HepG2 (cell line): ENCODE measurements at regions not wholly inside any gene's neighbourhood (a gene's known extent, or its start where the extent isn't known, plus 50 kb on each side); places are given as distances from the start of the nearest gene placed in this dataset.

ENCODE experiments used
- ATAC-seq: fragments of 200-7000 bp; cut with Tn5 transposase; 3 replicates; pipeline ENCODE4 v1.9.1; 2020; ENCODE audit warnings: mild to moderate bottlenecking, moderate library complexity
- BruUV-seq: library from RNA; stranded (reverse); fragments of 400-500 nt; replicated peaks from 2 replicates; lab custom pipeline; 2021; lab: Mats Ljungman, UMichigan
- CTCF ChIA-PET: fragments of 300-600 bp; formaldehyde crosslinking; extraction: SDS; loops from one replicate; lab custom pipeline; 2021; ENCODE audit warnings: low total read pairs, inconsistent platforms, low intra/inter-chr PET ratio; lab: Yijun Ruan, JAX
- POLR2A ChIA-PET: fragments of 350-600 bp; sonication (Branson Sonifier 250); formaldehyde crosslinking; loops from one replicate; lab custom pipeline; 2020; ENCODE audit warnings: antibody characterized with exemption, inconsistent platforms; lab: Yijun Ruan, JAX
- DNase-seq: peaks from one replicate; pipeline ENCODE4 v3.0.0-alpha.2; 2015; ENCODE audit warnings: low spot score
- FAIRE-seq: peaks from 3 replicates; lab custom pipeline; 2011; peaks lifted over from hg19 to GRCh38; lab: Jason Lieb, UNC
- H2AFZ ChIP-seq: one replicate; pipeline ENCODE4 v1.6.1; 2011; ENCODE audit warnings: low read length, inconsistent platforms
- H3K27ac ChIP-seq: fragments of 300-600 bp; 3 replicates; pipeline ENCODE4 v1.8.0; 2011; ENCODE audit warnings: mixed run types, mild to moderate bottlenecking, mixed read lengths, low read length, inconsistent platforms; ENCODE audit not compliant: insufficient read depth; ENCODE audit errors: extremely low read length
- H3K27me3 ChIP-seq, 2 experiments: fragments of 200-600 bp in 1 of 2; 2 replicates in 1 of 2; 3 replicates in 1 of 2; pipeline versions ENCODE4 v1.6.0 to v1.8.0; 2011; ENCODE audit warnings: low read length in 2 of 2, mild to moderate bottlenecking in 2 of 2, moderate library complexity in 2 of 2, inconsistent platforms in 1 of 2; ENCODE audit not compliant: insufficient read depth in 2 of 2, control insufficient read depth in 1 of 2
- H3K36me3 ChIP-seq, 2 experiments: fragments of 200-600 bp in 1 of 2; replicated peaks in 1 of 2; 2 replicates in 1 of 2; 3 replicates in 1 of 2; pipeline versions ENCODE4 v1.5.1 to v1.8.0; 2011; ENCODE audit warnings: low read length in 2 of 2, inconsistent platforms in 1 of 2; ENCODE audit not compliant: insufficient read depth in 2 of 2, control insufficient read depth in 1 of 2
- H3K4me1 ChIP-seq: 2 replicates; pipeline ENCODE4 v1.5.1; 2012; ENCODE audit warnings: low read length, inconsistent platforms; ENCODE audit not compliant: insufficient read depth
- H3K4me2 ChIP-seq: 2 replicates; pipeline ENCODE4 v1.6.0; 2011; ENCODE audit warnings: low read depth, low read length, inconsistent platforms
- H3K4me3 ChIP-seq, 3 experiments: fragments of 200-600 bp in 1 of 3; sonication (generic), shearing (Covaris generic) in 1 of 3; replicated peaks in 1 of 3; 2 replicates each; pipeline ENCODE4 v1.5.1; 2011 to 2016; ENCODE audit warnings: low read length in 3 of 3, inconsistent platforms in 2 of 3, low read depth in 2 of 3, mild to moderate bottlenecking in 2 of 3, control low read depth in 1 of 3, mixed read lengths in 1 of 3; ENCODE audit not compliant: insufficient read depth in 1 of 3
- H3K79me2 ChIP-seq: one replicate; pipeline ENCODE4 v1.6.1; 2011; ENCODE audit warnings: low read length, inconsistent platforms; ENCODE audit not compliant: insufficient read depth
- H3K9ac ChIP-seq: 2 replicates; pipeline ENCODE4 v1.6.0; 2011; ENCODE audit warnings: mild to moderate bottlenecking, low read depth, low read length, inconsistent platforms; ENCODE audit not compliant: insufficient read depth
- H3K9me3 ChIP-seq: 2 replicates; pipeline ENCODE4 v1.5.1; 2012; ENCODE audit warnings: mild to moderate bottlenecking, low read length
- H4K20me1 ChIP-seq: 2 replicates; pipeline ENCODE4 v1.6.0; 2011; ENCODE audit warnings: inconsistent platforms, mild to moderate bottlenecking, low read length, moderate library complexity; ENCODE audit not compliant: insufficient read depth
- CBX1 ChIP-seq: IDR thresholded peaks from one replicate; pipeline ENCODE4 v1.6.1; 2016; ENCODE audit warnings: antibody characterized with exemption, low read depth
- CCDC6 ChIP-seq: sonication (generic); formaldehyde crosslinking; IDR thresholded peaks from 2 replicates; pipeline ENCODE4 v1.8.1; 2022; ENCODE audit warnings: mild to moderate bottlenecking, missing genetic modification reagents, moderate library complexity
- HNRNPLL ChIP-seq: fragments of 200-400 bp; formaldehyde crosslinking; IDR thresholded peaks from 2 replicates; pipeline ENCODE4 v1.6.1; 2017; ENCODE audit warnings: mild to moderate bottlenecking, low read depth, low read length; ENCODE audit not compliant: poor library complexity, severe bottlenecking
- MZF1 ChIP-seq: sonication (generic); formaldehyde crosslinking; IDR thresholded peaks from 2 replicates; pipeline ENCODE4 v1.8.1; 2023; ENCODE audit warnings: mild to moderate bottlenecking, missing genetic modification reagents, borderline replicate concordance
- PHF8 ChIP-seq: sonication (generic); formaldehyde crosslinking; IDR thresholded peaks from 2 replicates; pipeline ENCODE4 v1.5.0; 2020; ENCODE audit warnings: missing genetic modification reagents
- THAP11 ChIP-seq: IDR thresholded peaks from 2 replicates; pipeline ENCODE4 v1.6.1; 2016; ENCODE audit warnings: missing biosample characterization, missing genetic modification reagents
- ZIK1 ChIP-seq: sonication (generic); formaldehyde crosslinking; IDR thresholded peaks from 2 replicates; pipeline ENCODE4 v1.5.0; 2020; ENCODE audit warnings: mild to moderate bottlenecking, low read depth, missing genetic modification reagents, borderline replicate concordance
- ZNF326 ChIP-seq: sonication (generic); formaldehyde crosslinking; IDR thresholded peaks from 2 replicates; pipeline ENCODE4 v1.4.0; 2020; ENCODE audit warnings: missing genetic modification reagents, borderline replicate concordance
- ZNF335 ChIP-seq: sonication (generic); formaldehyde crosslinking; IDR thresholded peaks from 2 replicates; pipeline ENCODE4 v1.4.0; 2020; ENCODE audit warnings: missing genetic modification reagents
- ZNF704 ChIP-seq: sonication (generic); formaldehyde crosslinking; IDR thresholded peaks from 2 replicates; pipeline ENCODE4 v1.8.1; 2023; ENCODE audit warnings: mild to moderate bottlenecking, inconsistent platforms, moderate library complexity, missing genetic modification reagents, borderline replicate concordance
- ZNF747 ChIP-seq: sonication (generic); formaldehyde crosslinking; IDR thresholded peaks from 2 replicates; pipeline ENCODE4 v1.8.1; 2023; ENCODE audit warnings: missing genetic modification reagents, mild to moderate bottlenecking, borderline replicate concordance
- ZNF761 ChIP-seq: sonication (generic); formaldehyde crosslinking; conservative IDR thresholded peaks from 2 replicates; pipeline ENCODE4 v1.4.0; 2020; ENCODE audit warnings: mild to moderate bottlenecking, missing genetic modification reagents
- ZNF766 ChIP-seq: sonication (generic); formaldehyde crosslinking; IDR thresholded peaks from 2 replicates; pipeline ENCODE4 v1.5.0; 2020; ENCODE audit warnings: missing genetic modification reagents, borderline replicate concordance
- WGBS: methylation state at CpG from one replicate; pipeline ENCODE4 v1.1.6; 2017; ENCODE audit warnings: low lambda C conversion rate; 5-methylcytosine and 5-hydroxymethylcytosine counted together
- in situ Hi-C: cut with HindIII; loops from 2 replicates; pipeline ENCODE4 v1.10.0; 2017; ENCODE audit warnings: low pct_unique_long_range_greater_than_20kb; ENCODE audit not compliant: extremely low pct_ligation_motif_present
- intact Hi-C: fragments of 100-400 bp; cut with micrococcal nuclease; formaldehyde crosslinking; loops from one replicate; pipeline ENCODE4 v1.10.0; 2022; ENCODE audit not compliant: unreplicated experiment
- TF ChIP-seq, protein P1 (sequence below): sonication (generic); formaldehyde crosslinking; IDR thresholded peaks from 2 replicates; pipeline ENCODE4 v1.8.0; 2022; ENCODE audit warnings: mild to moderate bottlenecking, missing genetic modification reagents

DNA sequence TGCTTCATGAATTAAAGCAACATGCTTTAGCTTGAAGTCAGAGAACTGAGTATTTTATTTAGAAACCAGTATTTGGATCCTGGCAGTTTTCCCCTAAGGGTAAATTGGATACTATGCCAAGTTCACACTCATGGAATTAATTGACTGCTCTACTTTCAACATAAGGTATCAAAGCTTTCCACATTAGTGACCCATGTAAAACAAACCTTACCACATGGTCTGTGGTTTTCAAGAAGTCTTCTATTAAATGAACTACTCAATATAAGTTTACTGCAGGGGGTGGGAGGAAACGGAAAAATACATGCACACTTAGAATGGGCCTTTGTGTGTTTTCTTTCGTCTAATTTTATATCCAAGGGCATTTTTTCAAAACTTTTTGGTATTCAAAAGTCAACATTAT, 232.0 kb upstream of the FBXL7 start:
- no peak for FAIRE-seq
- CTCF ChIA-PET = no interaction called here

More for the DNA sequence above, 232.0 kb upstream of the FBXL7 start:
- intact Hi-C loops (no loop called here), in situ Hi-C loops (no loop called here)
- WGBS = 2% methylated on average over 2 of the region's 2 CpGs
- Histone ChIP-seq H3K79me2 (no peaks in the 10 kb centered on the region), H3K27me3 (no peaks in the 10 kb centered on the region), H3K4me3 (no peak overlapping the region), H3K4me1 (no peaks in the 10 kb centered on the region), H3K9me3 (no peaks in the 10 kb centered on the region), H3K36me3 (no peaks in the 10 kb centered on the region), H3K4me2 (no peak overlapping the region), H3K9ac (no peak overlapping the region), H4K20me1 (no peaks in the 10 kb centered on the region), H2AFZ (no peak overlapping the region), H3K27ac (no peak overlapping the region)
- no TSS peak for BruUV-seq
- DNase-seq (no peak), ATAC-seq (no peak)
- TF ChIP-seq ZIK1 (CRISPR knock-in tag) = no peak
- TF ChIP-seq, protein P1, sequence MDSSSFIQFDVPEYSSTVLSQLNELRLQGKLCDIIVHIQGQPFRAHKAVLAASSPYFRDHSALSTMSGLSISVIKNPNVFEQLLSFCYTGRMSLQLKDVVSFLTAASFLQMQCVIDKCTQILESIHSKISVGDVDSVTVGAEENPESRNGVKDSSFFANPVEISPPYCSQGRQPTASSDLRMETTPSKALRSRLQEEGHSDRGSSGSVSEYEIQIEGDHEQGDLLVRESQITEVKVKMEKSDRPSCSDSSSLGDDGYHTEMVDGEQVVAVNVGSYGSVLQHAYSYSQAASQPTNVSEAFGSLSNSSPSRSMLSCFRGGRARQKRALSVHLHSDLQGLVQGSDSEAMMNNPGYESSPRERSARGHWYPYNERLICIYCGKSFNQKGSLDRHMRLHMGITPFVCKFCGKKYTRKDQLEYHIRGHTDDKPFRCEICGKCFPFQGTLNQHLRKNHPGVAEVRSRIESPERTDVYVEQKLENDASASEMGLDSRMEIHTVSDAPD (CRISPR knock-in tag) = no peak
- TF ChIP-seq MZF1 = no peak
- TF ChIP-seq ZNF761 (CRISPR knock-in tag) = no peak
- TF ChIP-seq THAP11 (CRISPR knock-in tag) = no peak
- no peak for TF ChIP-seq ZNF335
- TF ChIP-seq ZNF326 (CRISPR knock-in tag) = no peak
- TF ChIP-seq ZNF766 (CRISPR knock-in tag) = no peak
- TF ChIP-seq ZNF747 (CRISPR knock-in tag) = no peak
- TF ChIP-seq CBX1 = no peak
- TF ChIP-seq HNRNPLL = no peak
- no peak for TF ChIP-seq CCDC6
- TF ChIP-seq ZNF704 (CRISPR knock-in tag) = no peak
- no peak for TF ChIP-seq PHF8 (CRISPR knock-in tag)
- POLR2A ChIA-PET = no interaction called here
